Esophagus muscularis mucosa (tissue), 3 donors: ENCODE measurements at regions not wholly inside any gene's neighbourhood (a gene's known extent, or its start where the extent isn't known, plus 50 kb on each side); places are given as distances from the start of the nearest gene placed in this dataset.

ENCODE experiments used
- CTCF ChIP-seq, 3 experiments: fragments of 200-600 bp in 2 of 3; fragments of 450-650 bp in 1 of 3; sonication (generic) in 2 of 3; IDR thresholded peaks; one replicate each; pipeline ENCODE4 v1.5.1; 2017 to 2019; ENCODE audit warnings: antibody characterized with exemption in 3 of 3, mild to moderate bottlenecking in 2 of 3, moderate library complexity in 1 of 3
- POLR2A ChIP-seq: fragments of 450-650 bp; IDR thresholded peaks from one replicate; pipeline ENCODE4 v1.6.1; 2017; ENCODE audit warnings: antibody characterized with exemption, moderate library complexity, mild to moderate bottlenecking, low read depth
- POLR2AphosphoS5 ChIP-seq, 2 donors: sonication (generic); formaldehyde crosslinking; IDR thresholded peaks; one replicate each; pipeline ENCODE4 v1.6.1; 2017; ENCODE audit warnings: antibody characterized with exemption in 2 of 2

GRCh38 chr2:83827618-83828017 is 631.5 kb downstream of the SUCLG1 start:
- TF ChIP-seq POLR2A, result no peak
- TF ChIP-seq CTCF (IDR thresholded peaks at IDR 0.05), result no peak
- TF ChIP-seq POLR2AphosphoS5 (IDR thresholded peaks at IDR 0.05), result no peak
